ENCODE measurements at regions not wholly inside any gene's neighbourhood (a gene's known extent, or its start where the extent isn't known, plus 50 kb on each side); places are given as distances from the start of the nearest gene placed in this dataset.

- TF ChIP-seq, protein P1, sequence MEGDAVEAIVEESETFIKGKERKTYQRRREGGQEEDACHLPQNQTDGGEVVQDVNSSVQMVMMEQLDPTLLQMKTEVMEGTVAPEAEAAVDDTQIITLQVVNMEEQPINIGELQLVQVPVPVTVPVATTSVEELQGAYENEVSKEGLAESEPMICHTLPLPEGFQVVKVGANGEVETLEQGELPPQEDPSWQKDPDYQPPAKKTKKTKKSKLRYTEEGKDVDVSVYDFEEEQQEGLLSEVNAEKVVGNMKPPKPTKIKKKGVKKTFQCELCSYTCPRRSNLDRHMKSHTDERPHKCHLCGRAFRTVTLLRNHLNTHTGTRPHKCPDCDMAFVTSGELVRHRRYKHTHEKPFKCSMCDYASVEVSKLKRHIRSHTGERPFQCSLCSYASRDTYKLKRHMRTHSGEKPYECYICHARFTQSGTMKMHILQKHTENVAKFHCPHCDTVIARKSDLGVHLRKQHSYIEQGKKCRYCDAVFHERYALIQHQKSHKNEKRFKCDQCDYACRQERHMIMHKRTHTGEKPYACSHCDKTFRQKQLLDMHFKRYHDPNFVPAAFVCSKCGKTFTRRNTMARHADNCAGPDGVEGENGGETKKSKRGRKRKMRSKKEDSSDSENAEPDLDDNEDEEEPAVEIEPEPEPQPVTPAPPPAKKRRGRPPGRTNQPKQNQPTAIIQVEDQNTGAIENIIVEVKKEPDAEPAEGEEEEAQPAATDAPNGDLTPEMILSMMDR (IDR thresholded peaks at IDR 0.05; ENCODE audit: low read length), result no peak
- TF ChIP-seq EZH2phosphoT487 (IDR thresholded peaks at IDR 0.05; ENCODE audit: low read length), result no peak
Observed at GRCh38 chr2:52779446-52779845, 988.2 kb upstream of the CHAC2 start.
